ENCODE measurements at regions not wholly inside any gene's neighbourhood (a gene's known extent, or its start where the extent isn't known, plus 50 kb on each side); places are given as distances from the start of the nearest gene placed in this dataset.

DNA sequence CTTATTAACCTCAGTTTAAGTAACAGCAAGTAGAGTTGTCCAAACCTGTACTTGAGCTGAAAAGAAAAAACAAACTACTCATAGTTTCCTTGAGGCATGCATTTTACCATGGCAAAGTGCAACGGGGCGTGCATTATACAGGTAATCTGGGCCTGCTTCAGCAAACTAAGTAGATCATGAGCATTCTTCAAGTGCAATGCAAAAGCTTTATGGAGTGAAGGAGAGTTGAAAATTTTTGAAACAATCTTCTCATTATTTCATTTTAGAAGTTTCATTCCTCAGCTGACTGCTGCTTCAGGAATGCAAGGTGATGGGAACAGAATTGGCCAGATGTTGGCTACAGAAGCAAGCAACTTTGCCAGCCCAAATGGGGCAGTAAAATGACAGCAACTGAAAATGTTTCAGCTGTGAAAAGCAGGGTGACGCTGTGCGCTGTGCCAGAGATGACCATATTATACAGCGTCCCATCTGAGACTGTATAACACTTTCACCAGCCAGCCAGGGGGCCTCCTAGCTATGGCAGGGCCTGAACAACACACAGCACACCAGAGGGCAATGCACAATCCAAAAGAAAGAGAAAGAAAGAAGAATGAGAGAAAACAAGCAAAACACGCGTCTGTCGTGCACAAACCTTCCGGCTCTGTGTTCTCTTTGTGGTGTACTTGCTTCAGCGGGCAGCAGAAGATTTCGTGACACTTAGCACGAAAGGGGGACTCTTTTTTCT lies 145.5 kb upstream of the FGF13 start:
- TF ChIP-seq, protein P1, sequence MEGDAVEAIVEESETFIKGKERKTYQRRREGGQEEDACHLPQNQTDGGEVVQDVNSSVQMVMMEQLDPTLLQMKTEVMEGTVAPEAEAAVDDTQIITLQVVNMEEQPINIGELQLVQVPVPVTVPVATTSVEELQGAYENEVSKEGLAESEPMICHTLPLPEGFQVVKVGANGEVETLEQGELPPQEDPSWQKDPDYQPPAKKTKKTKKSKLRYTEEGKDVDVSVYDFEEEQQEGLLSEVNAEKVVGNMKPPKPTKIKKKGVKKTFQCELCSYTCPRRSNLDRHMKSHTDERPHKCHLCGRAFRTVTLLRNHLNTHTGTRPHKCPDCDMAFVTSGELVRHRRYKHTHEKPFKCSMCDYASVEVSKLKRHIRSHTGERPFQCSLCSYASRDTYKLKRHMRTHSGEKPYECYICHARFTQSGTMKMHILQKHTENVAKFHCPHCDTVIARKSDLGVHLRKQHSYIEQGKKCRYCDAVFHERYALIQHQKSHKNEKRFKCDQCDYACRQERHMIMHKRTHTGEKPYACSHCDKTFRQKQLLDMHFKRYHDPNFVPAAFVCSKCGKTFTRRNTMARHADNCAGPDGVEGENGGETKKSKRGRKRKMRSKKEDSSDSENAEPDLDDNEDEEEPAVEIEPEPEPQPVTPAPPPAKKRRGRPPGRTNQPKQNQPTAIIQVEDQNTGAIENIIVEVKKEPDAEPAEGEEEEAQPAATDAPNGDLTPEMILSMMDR (IDR thresholded peaks at IDR 0.05; ENCODE audit: poor library complexity), result no peak
- TF ChIP-seq EZH2 (IDR thresholded peaks at IDR 0.05; ENCODE audit: borderline replicate concordance), result no peak
